Trophoblast cell (in vitro differentiated cells and primary cell): ENCODE measurements at regions not wholly inside any gene's neighbourhood (a gene's known extent, or its start where the extent isn't known, plus 50 kb on each side); places are given as distances from the start of the nearest gene placed in this dataset.
"Not testable (repeated sequence)": the region's sequence is repeated elsewhere in the genome, so short reads cannot be mapped to it uniquely, and the experiment has no call there.

ENCODE experiments used
- DNase-seq, 2 donors: peaks; one replicate each; pipeline ENCODE4 v3.0.0-alpha.2; 2016
- H2AFZ ChIP-seq: 2 replicates; pipeline ENCODE4 v1.6.1; 2013; ENCODE audit warnings: low read length, moderate library complexity, mild to moderate bottlenecking; ENCODE audit not compliant: insufficient read depth, poor library complexity
- H2AK5ac ChIP-seq: 2 replicates; pipeline ENCODE4 v1.6.1; 2013; ENCODE audit warnings: mild to moderate bottlenecking, low read length
- H2BK120ac ChIP-seq: 2 replicates; pipeline ENCODE4 v1.6.1; 2013; ENCODE audit warnings: low read length, mild to moderate bottlenecking, moderate library complexity; ENCODE audit not compliant: insufficient read depth, poor library complexity
- H2BK12ac ChIP-seq: 2 replicates; pipeline ENCODE4 v1.6.1; 2013; ENCODE audit warnings: mild to moderate bottlenecking, low read length, moderate library complexity
- H2BK5ac ChIP-seq: 2 replicates; pipeline ENCODE4 v1.6.1; 2013; ENCODE audit warnings: low read length, low read depth, moderate library complexity, mild to moderate bottlenecking; ENCODE audit not compliant: poor library complexity
- H3K14ac ChIP-seq: 2 replicates; pipeline ENCODE4 v1.6.1; 2013; ENCODE audit warnings: mild to moderate bottlenecking, low read length
- H3K18ac ChIP-seq: 2 replicates; pipeline ENCODE4 v1.6.1; 2013; ENCODE audit warnings: mild to moderate bottlenecking, low read length
- H3K23ac ChIP-seq: 2 replicates; pipeline ENCODE4 v1.6.1; 2013; ENCODE audit warnings: low read length
- H3K27ac ChIP-seq: 2 replicates; pipeline ENCODE4 v1.5.1; 2013; ENCODE audit warnings: low read depth, mild to moderate bottlenecking, inconsistent platforms, low read length, moderate library complexity
- H3K27me3 ChIP-seq: 2 replicates; pipeline ENCODE4 v1.6.1; 2013; ENCODE audit warnings: inconsistent platforms, mild to moderate bottlenecking, low read length, moderate library complexity; ENCODE audit not compliant: insufficient read depth
- H3K36me3 ChIP-seq, 2 experiments: 1 replicate in 1 of 2; 2 replicates in 1 of 2; pipeline ENCODE4 v1.6.1; 2013; ENCODE audit warnings: low read length in 2 of 2, mild to moderate bottlenecking in 2 of 2, moderate library complexity in 1 of 2; ENCODE audit not compliant: insufficient read depth in 2 of 2, control insufficient read depth in 1 of 2
- H3K4ac ChIP-seq: 2 replicates; pipeline ENCODE4 v1.6.1; 2013; ENCODE audit warnings: low read depth, mild to moderate bottlenecking, low read length, moderate library complexity
- H3K4me1 ChIP-seq, 2 experiments: 1 replicate in 1 of 2; 2 replicates in 1 of 2; pipeline ENCODE4 v1.6.1; 2013; ENCODE audit warnings: low read length in 2 of 2, mild to moderate bottlenecking in 2 of 2, moderate library complexity in 1 of 2; ENCODE audit not compliant: insufficient read depth in 2 of 2, control insufficient read depth in 1 of 2
- H3K4me2 ChIP-seq: 2 replicates; pipeline ENCODE4 v1.6.1; 2013; ENCODE audit warnings: inconsistent platforms, mild to moderate bottlenecking, low read length, moderate library complexity
- H3K4me3 ChIP-seq: 2 replicates; pipeline ENCODE4 v1.5.1; 2013; ENCODE audit warnings: mild to moderate bottlenecking, low read depth, low read length, inconsistent platforms
- H3K79me1 ChIP-seq: one replicate; pipeline ENCODE4 v1.6.1; 2013; ENCODE audit warnings: low read length
- H3K79me2 ChIP-seq: 2 replicates; pipeline ENCODE4 v1.6.1; 2013; ENCODE audit warnings: low read length, mild to moderate bottlenecking; ENCODE audit not compliant: control insufficient read depth, insufficient read depth, poor library complexity
- H3K9ac ChIP-seq: 2 replicates; pipeline ENCODE4 v1.6.1; 2013; ENCODE audit warnings: mild to moderate bottlenecking, low read length
- H3K9me3 ChIP-seq: 2 replicates; pipeline ENCODE4 v1.6.1; 2013; ENCODE audit warnings: low read depth, mild to moderate bottlenecking, control low read depth, inconsistent platforms, low read length; ENCODE audit not compliant: insufficient read depth
- H4K12ac ChIP-seq: 2 replicates; pipeline ENCODE4 v1.6.1; 2013; ENCODE audit warnings: low read depth, mild to moderate bottlenecking, low read length, moderate library complexity
- H4K8ac ChIP-seq: 2 replicates; pipeline ENCODE4 v1.6.1; 2013; ENCODE audit warnings: low read depth, mild to moderate bottlenecking, low read length, moderate library complexity
- H4K91ac ChIP-seq: one replicate; pipeline ENCODE4 v1.6.1; 2013; ENCODE audit warnings: low read depth, mild to moderate bottlenecking, low read length, moderate library complexity
- WGBS: extraction: QIAGEN DNeasy Blood & Tissue Kit; methylation state at CpG from one replicate; pipeline ENCODE4 v1.1.7; 2013; ENCODE audit warnings: missing lambda C conversion rate; ENCODE audit not compliant: insufficient read length, insufficient coverage; ENCODE audit errors: extremely low coverage; 5-methylcytosine and 5-hydroxymethylcytosine counted together

DNA sequence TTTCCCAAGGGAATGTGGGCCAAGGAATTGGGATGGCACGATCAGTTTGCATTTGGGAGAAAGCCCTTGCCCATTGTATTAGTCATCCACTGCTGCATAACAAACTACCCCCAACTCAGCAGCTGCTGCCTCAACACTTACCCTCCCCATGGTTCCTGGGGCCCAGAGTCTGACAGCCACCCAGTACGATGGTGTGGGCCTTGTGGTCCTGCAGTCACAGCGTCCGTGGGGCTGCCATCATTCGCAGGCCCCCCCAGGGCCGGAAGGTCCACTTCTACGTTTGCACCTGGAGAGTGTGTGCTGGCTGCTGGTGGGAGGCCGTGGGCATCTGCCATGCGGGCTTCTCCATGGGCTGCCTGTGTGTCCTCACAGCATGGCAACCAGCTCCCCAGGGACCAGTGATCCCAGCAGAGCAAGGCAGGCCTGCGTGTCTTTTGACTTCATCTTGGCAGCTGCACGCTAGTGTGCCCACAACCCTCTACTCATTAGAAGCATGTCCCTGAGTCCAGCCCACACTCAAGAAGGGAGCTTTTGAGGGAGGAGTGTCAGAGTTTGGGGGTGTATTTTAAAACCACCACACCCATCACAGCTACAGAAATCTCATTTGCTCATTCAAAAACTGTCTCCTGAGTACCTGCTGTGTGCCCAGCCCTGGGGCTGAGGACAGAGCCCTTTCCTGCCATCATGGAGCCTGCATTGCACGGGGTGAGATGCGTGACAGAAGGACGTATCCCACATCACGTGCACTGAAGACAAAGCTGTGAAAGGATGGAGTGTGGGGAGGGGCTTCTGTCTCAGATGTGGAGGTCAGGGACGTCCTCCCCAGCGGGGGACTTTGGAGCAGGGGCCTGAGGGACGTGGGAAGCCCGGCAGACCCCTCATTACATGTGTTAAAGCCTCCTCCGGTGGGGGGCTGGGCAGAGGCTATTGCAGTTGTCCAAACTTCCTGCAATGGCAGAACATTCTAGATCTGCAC is 185.0 kb upstream of the ZNF469 start:
- no peaks in the 10 kb centered on the region for H3K4me1 ChIP-seq
- no CpG with 5 or more reads among the region's 20 CpGs for WGBS

DNA sequence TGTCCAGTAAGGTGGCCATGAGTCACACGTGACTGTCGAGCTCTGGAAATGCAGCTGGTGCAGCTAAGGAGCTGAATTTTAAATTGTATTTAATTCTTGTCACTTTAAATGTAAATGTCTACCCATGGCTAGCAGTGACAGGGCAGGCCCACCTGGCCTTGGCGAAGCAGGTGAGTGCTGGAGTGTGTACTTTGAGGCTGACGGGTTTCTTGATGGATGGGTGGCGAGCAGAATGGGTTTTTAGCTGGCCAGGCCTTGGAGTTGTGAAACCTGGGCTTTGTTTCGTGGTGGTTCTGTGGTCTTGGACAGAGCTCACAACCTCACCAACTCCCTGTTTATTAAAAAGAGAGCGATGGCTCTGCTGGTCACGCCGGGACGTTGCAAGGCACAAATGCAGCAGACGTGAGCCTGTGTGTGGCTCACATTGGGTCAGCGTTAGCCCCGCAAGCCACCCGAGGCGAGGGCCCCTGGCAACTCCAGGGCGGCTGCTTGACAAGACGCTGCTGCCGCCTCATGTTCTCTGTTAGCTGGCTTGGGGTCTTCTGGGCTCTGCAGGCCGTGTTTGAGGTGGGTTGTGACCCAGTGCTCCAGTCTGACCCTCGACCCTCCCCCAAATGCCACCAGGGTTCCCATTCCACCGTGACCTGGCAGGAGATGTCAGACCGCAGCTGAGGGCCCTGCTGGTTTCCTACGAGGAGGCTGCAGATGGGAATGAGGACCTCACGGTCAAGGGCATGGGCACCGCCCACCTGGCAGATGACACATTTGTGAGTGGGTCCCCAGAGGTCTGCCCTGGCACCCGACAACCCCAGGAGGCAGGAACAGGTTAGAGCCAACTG is 184.1 kb upstream of the ZNF469 start:
- no CpG with 5 or more reads among the region's 26 CpGs for WGBS
- not testable (repeated sequence) for H3K27ac ChIP-seq, H3K4me1 ChIP-seq, DNase-seq, H2BK120ac ChIP-seq, H3K9me3 ChIP-seq, H3K4me3 ChIP-seq, H2AFZ ChIP-seq, H3K27me3 ChIP-seq, H3K9ac ChIP-seq, H4K12ac ChIP-seq, H4K8ac ChIP-seq, H2AK5ac ChIP-seq, H3K14ac ChIP-seq, H3K18ac ChIP-seq, H4K91ac ChIP-seq, H3K79me2 ChIP-seq, H3K36me3 ChIP-seq, H3K79me1 ChIP-seq, H2BK5ac ChIP-seq, H3K4ac ChIP-seq, H3K4me2 ChIP-seq, H2BK12ac ChIP-seq, H3K23ac ChIP-seq

More for the DNA sequence above, 185.0 kb upstream of the ZNF469 start:
- Histone ChIP-seq H3K79me1 (no peaks in the 10 kb centered on the region), H3K79me2 (peaks cover 2% of the 10 kb centered on the region), H3K36me3 (no peaks in the 10 kb centered on the region), H3K18ac (no peak overlapping the region), H4K12ac (no peak overlapping the region), H4K8ac (no peak overlapping the region), H3K9me3 (peaks cover 5% of the 10 kb centered on the region), H3K4me3 (no peak overlapping the region), H2BK5ac (no peak overlapping the region), H4K91ac (no peak overlapping the region), H3K27me3 (no peaks in the 10 kb centered on the region), H3K27ac (no peak overlapping the region), H2AFZ (no peak overlapping the region), H2BK12ac (no peak overlapping the region), H3K4ac (no peak overlapping the region), H3K23ac (no peak overlapping the region), H2AK5ac (no peak overlapping the region), H2BK120ac (no peak overlapping the region), H3K9ac (no peak overlapping the region), H3K4me2 (no peak overlapping the region), H3K14ac (no peak overlapping the region)
- DNase-seq = no peak

GRCh38 chr16:88199296-88200153 is 183.2 kb upstream of the ZNF469 start:
- H4K91ac ChIP-seq, H2AFZ ChIP-seq, H3K4me1 ChIP-seq, H4K8ac ChIP-seq, H3K4me3 ChIP-seq, H3K14ac ChIP-seq, H2BK120ac ChIP-seq, H3K4me2 ChIP-seq, H2BK12ac ChIP-seq, H3K9me3 ChIP-seq, H2BK5ac ChIP-seq, H3K18ac ChIP-seq, H3K36me3 ChIP-seq, H3K9ac ChIP-seq, H3K4ac ChIP-seq, H4K12ac ChIP-seq, H3K27me3 ChIP-seq, DNase-seq, H2AK5ac ChIP-seq, H3K79me1 ChIP-seq, H3K79me2 ChIP-seq, H3K27ac ChIP-seq, H3K23ac ChIP-seq: not testable (repeated sequence)
- no CpG with 5 or more reads among the region's 25 CpGs for WGBS
